ENCODE measurements at regions not wholly inside any gene's neighbourhood (a gene's known extent, or its start where the extent isn't known, plus 50 kb on each side); places are given as distances from the start of the nearest gene placed in this dataset.
A peak's percentile ranks its signal among the peaks of the same experiment; 100 is the strongest.
"Not testable (repeated sequence)": the region's sequence is repeated elsewhere in the genome, so short reads cannot be mapped to it uniquely, and the experiment has no call there.

DNA sequence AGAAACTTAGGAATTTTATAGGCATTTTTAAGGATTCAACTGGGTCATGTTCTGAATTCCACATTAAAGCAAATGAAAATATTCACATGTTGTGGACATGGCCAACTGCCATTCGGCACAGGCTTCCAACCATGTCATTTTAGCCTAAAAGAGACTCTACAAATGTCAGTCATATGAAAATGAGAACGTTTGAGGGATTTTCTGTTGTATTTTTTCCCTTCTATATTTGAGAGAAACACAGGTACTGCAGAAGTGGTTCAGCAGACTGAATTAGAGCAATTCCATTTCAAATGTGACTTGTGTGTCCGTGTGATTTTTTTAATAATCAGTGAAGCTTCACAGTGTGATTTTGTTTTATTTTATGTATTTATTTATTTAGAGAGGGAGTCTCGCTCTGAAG, 124.3 kb downstream of the TP53TG3F start:
- ATAC-seq; intact Hi-C loops (cut with DNase I); DNase-seq (ENCODE audit: low spot score): not testable (repeated sequence)

DNA sequence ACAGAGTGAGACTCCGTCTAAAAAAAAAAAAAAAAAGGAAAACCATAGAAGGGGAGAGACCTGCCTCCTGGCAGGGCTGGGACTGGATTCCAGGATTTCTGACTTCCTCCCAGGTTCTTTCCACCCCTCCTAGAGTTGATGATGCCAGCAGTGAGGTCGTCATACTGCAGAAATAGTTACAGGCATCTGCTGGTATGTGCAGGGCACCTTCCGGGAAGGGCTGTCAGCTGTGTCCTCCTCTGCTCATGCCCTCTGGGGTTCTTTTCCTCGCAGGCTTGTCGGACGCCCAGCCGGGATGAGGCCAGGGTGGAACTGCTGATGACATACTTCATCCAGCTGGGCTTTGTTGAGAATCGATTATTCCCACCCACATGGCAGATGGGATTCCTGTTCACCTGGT, 129.2 kb downstream of the TP53TG3F start:
- ATAC-seq; DNase-seq (ENCODE audit: low spot score); intact Hi-C loops (cut with DNase I): not testable (repeated sequence)

DNA sequence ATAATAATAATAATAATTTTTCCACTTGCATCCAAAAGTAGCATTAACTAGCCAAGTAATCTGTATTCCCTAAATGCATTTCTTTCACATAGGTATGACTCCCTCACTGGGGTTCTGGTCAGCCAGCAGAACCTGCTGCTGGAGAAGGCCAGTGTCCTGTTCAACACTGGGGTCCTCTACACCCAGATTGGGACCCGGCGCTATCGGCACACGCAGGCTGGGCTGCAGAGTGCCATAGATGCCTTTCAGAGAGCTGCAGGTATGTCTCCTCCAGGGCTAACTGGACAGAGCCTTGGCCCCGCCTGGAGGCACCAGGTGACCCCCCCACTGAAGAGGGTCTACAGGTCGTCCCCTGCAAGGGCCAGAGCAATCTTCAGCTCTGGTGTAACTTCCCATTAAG, 133.9 kb downstream of the TP53TG3F start:
- intact Hi-C loops (cut with DNase I); ATAC-seq; DNase-seq (ENCODE audit: low spot score): not testable (repeated sequence)

DNA sequence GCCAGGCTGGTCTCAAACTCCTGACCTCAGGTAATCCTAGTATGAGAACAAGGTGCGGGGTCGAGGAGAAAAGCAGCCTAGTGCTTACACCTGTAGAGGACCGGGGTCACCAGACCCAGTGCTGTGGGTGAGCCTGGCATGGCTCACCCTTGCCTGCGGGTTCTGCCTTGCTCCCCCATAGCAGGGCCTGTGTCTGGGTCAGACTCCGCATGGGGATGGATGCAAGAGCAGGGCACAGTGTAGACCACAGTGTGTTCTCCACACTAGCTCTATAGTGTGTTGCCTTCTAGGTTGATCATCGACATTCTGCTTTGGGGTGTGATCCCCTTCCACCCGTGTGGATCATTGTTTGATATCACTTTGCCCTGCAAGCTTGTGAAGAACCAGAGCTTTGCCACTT, 135.7 kb downstream of the TP53TG3F start:
- intact Hi-C loops (cut with DNase I); ATAC-seq; DNase-seq (ENCODE audit: low spot score): not testable (repeated sequence)

DNA sequence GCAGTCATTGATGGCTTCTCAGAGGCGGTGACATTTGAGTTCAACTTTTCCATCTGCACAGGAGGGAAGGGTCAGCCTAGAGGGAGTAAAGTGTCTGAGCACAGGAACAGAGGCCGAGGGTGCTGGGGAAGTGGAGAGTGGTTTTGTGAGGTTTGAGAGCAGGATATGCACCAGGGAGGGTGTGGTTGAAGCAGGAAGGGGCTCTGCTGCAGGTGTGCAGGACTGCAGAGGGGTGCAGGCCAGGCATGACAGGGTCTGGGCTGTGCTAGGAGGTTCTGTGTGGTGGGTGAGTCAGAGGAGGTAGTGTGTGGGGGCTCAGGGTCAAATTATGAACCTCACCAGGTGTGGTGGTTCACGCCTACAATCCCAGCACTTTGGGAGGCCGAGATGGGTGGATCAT, 141.6 kb downstream of the TP53TG3F start:
- ATAC-seq; intact Hi-C loops (cut with DNase I): not testable (repeated sequence)

DNA sequence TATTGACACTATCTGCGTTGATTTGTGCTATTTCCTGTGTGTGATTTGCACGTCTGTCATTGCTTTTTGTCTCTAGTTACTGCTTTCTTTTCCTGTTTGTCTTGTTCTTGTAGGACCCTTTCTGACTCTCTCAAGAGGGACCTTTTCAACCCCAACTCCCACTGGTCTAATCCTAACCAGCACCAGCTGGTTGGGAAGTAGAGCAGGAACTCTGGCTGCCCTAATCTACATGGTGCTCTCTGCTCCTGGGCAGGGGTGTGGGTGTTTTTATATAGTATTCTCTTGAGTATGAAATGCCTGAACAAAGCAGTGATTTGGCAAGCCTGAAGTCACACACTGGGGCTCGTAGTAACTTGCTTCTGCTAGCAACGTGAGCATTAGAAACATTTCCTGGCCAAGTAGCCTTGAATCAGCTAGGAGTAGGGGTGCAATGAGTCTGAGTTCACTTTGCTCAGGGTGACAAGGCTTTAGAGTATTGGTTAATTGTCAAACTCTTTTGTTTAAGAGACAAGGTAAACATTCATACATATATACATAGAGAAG, 164.2 kb downstream of the TP53TG3F start:
- intact Hi-C loops (cut with DNase I); DNase-seq (ENCODE audit: low spot score); ATAC-seq: not testable (repeated sequence)

More for the DNA sequence above, 141.6 kb downstream of the TP53TG3F start:
- not testable (repeated sequence) for DNase-seq (ENCODE audit: low spot score)

DNA sequence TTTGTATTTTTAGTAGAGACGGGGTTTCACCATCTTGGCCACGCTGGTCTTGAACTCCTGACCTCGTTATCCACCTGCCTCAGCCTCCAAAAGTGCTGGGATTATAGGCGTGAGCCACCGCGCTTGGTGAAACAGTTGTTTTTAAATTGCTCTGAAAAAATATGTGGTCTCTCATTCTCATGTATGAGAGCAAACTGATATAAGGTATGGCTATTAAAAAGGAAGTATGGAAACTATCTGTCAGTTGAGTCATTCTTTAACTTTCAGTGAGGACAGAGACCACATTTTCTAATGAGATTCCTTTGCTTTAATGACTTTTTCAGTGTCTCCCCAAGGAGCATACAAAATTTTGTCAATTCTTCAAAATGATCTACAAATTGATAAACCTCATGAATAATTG, 169.5 kb downstream of the TP53TG3F start:
- DNase-seq (ENCODE audit: low spot score); intact Hi-C loops (cut with DNase I); ATAC-seq: not testable (repeated sequence)

DNA sequence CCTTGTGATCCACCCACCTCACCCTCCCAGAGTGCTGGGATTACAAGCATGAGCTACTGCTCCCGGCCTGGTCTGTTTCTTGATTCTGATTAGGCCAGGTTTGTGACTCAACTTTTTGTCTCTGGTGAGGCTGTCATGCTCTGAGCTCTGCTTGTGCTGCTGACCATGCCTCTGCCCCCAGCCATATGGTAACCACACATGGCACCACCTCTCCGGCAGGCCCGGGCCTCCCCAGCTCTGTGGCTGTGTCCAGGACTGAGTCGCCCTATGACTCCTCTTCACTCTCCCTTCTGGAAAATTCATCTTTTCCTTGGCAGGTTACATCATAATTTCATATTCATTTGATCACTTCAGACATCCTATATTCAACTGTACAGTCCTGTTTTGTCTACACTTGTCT, 172.3 kb downstream of the TP53TG3F start:
- DNase-seq (ENCODE audit: low spot score); intact Hi-C loops (cut with DNase I); ATAC-seq: not testable (repeated sequence)

DNA sequence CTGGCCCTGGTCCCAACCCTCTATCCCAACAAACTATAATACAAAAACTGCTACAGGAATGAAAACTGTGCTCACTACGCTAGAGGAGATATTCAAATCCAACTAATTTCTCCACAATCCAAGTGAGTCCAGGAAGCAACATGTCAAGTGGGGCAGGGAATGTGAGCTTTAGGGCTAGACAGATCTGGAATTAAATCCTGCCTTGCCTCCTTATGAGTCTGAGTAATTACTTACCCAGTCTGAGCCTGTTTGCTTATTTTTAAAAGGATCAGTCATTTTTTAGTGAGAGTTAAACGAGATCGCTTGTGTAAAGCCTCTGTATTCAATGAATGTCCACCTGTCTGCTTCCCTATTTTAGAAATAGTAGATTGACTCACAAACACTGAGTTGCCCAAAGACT, 174.6 kb downstream of the TP53TG3F start:
- intact Hi-C loops (cut with DNase I); ATAC-seq; DNase-seq (ENCODE audit: low spot score): not testable (repeated sequence)

DNA sequence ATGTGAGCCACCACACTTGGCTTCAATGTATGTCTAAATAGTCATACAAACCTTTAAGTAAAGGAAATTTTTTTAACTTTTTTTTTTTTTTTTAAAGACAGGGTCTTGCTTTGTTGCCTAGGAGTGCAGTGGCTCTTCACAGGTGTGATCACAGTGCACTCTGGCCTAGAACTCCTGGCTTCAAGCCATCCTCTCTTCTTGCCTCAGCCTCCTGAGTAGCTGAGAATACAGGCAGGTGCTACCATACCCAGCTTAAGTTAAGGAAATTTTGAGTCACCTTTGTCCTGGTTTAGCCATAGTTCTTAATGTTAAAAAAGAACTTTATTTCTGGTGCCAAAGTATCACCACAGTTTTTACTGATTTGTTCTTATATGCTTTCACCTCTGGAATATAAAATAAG, 177.3 kb downstream of the TP53TG3F start:
- intact Hi-C loops (cut with DNase I); DNase-seq (ENCODE audit: low spot score); ATAC-seq: not testable (repeated sequence)

DNA sequence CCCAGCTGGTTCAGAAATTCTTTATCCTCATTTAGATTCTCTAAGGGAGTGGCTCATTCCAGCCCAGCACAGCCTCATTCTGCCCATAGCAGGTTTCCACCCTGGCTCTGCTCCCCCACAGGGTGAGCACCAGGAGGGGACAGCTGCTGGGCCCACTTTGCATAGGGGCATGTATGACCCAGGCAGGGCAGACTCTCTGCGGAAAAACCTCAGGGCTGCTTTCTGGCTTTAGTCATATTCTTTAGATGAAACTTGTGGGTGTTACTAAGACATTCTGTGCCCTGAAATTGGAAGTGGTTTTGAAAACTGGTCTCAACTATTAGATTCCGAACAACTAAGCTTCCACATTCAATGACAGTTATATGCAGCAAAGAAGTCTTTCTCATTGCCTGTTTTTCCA, 183.9 kb downstream of the TP53TG3F start:
- DNase-seq (ENCODE audit: low spot score); intact Hi-C loops (cut with DNase I); ATAC-seq: not testable (repeated sequence)

DNA sequence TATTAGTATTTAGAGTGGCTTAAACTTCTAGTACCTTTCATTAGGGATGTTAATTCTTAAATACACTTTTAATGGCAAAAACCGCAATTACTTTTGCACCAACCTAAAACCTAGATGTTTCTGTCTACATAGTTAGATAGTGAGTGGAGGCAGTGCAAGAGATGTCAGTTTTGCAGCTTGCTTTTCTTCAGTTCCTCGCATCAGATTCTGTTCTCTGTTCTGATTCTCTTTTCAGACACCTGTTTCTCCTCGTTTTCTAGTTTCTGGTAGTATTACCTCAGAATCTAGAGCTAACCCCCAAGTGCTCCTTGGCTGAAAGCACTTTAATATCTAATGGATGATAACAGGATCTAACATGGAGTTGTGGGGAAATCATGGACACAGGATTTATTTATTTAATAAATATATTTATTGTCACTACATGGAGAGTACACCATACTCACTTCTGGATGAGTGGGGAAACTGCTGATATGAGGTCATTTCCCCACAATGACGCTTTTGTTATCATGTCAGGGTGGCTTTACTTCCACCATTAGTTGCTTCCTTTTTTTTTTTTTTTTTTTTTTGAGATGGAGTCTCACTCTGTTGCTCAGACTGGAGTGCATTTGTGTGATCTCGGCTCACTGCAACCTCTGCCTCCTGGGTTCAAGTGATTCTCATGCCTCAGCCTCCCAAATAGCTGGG, 184.4 kb downstream of the TP53TG3F start:
- ATAC-seq; intact Hi-C loops (cut with DNase I); DNase-seq (ENCODE audit: low spot score): not testable (repeated sequence)

DNA sequence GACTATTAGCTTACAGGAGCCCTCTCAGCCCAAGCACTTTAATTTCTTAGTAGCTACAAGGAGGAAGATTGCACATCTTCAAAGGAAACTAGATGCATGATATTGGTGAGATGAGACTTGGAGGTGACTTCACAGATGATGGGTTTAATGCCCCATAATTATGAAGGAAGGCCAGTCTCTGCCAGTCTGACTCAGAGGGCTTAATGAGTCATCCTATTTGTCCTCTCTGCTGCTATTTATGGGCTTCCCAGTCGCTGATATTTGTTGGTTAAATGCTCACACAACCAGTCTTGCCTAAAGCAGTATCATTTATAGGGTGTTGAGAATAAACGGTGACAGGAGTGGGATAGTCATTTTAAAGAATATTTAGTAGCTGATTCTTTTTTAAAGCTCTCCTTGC, 187.0 kb downstream of the TP53TG3F start:
- DNase-seq (ENCODE audit: low spot score); ATAC-seq; intact Hi-C loops (cut with DNase I): not testable (repeated sequence)

DNA sequence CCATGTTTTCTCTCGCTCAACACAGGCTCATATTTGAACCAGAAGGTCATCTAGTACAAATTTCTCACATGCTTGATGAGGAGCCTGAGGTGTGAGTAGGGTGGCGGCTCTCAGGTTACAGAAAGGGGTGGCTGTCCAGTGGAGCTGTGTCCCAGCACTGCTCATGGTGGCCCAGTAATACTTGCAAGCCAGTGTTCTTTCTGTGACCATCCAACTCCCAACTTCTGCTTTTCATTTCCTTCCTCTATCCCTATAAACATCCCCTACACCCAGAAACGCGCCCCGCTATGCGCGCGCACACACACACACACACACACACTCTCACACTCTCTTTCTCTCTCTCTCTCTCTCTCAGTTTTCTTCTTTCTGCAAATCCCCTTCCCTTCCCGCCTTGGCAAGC, 196.3 kb downstream of the TP53TG3F start:
- peak; percentile 22 for ATAC-seq
- DNase-seq (ENCODE audit: low spot score); intact Hi-C loops (cut with DNase I): not testable (repeated sequence)

DNA sequence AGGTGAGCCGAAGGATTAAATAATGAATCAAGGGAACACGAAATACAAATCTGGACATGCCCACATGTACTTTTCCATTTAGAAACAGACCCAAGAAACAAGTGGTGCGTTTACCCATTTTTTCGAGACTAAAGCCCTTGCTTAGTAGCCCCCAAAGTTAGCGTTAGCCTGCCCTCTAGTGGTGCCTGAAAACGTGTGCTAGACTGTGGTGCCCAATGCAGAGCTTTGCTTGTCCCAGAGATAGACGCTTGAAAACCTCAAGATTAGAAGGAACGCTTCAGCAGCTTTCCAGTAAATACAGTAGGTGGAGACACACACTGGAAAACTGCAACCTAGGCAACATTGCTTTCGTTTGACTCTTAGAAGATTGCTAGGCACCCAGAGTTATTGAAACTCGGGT, 197.0 kb downstream of the TP53TG3F start:
- peak; percentile 78 for ATAC-seq

DNA sequence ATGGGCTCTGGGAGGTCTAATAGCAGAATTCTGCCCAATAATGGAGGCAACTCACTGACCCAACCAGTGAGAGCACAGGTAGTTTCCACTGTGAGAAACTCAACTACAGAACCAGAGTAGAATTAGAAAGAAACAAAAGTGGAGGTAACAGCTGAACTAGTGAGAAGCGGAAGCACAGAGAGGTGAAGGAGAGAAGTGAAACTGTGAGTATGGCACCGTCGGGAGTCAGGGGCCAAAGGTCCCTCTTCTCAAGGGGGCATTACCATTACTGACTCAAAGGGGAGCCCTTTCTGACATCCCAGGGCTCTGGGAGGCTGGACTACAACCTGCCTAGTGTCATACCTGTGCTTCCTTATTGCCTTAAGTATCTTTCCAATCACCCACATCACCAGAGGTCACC, 198.3 kb downstream of the TP53TG3F start:
- DNase-seq (ENCODE audit: low spot score): not testable (repeated sequence)

More for the DNA sequence above, 197.0 kb downstream of the TP53TG3F start:
- intact Hi-C loops (cut with DNase I); DNase-seq (ENCODE audit: low spot score): not testable (repeated sequence)

DNA sequence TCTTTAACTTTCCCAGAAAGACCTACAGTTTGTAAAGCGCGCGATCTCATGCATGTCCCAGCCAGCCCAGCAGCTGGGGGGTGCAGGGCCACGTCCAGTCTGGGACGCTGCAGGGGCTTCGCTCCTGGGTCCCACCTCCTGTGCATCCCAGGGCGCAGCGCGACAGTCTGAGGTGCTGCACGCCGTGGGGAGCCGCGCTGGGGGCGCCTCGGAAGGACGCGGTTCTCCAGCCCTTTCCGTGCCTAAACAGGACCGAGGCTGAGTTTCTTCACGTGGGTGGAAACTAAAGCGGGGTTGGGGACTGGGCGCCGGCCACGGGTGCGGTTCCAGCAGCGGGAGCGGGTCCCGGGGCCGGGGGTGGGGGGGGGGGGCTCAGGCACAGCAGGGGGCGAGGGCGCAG, 221.4 kb downstream of the TP53TG3F start:
- intact Hi-C loops (cut with DNase I); ATAC-seq; DNase-seq (ENCODE audit: low spot score): not testable (repeated sequence)

More for the DNA sequence above, 198.3 kb downstream of the TP53TG3F start:
- intact Hi-C loops (cut with DNase I); ATAC-seq: not testable (repeated sequence)

DNA sequence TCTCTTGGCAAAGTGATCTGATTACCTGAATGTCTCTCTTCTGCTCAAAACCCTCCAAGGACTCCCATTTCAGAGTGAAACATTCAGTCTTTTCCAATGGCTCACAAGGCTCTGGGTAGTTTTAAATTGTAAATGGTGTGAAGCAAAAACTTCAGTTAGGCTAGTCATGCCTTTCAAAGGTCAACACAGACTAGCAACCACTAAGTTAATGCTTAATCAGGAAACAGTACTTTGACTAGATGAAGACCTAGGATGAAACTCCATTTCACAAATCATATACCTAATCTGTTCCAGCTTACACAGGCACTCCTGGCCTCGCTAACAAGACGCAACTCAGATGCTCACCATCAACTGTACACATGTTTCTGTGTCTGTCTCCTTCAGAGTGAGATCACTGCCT, 240.9 kb downstream of the TP53TG3F start:
- ATAC-seq; intact Hi-C loops (cut with DNase I); DNase-seq (ENCODE audit: low spot score): not testable (repeated sequence)

DNA sequence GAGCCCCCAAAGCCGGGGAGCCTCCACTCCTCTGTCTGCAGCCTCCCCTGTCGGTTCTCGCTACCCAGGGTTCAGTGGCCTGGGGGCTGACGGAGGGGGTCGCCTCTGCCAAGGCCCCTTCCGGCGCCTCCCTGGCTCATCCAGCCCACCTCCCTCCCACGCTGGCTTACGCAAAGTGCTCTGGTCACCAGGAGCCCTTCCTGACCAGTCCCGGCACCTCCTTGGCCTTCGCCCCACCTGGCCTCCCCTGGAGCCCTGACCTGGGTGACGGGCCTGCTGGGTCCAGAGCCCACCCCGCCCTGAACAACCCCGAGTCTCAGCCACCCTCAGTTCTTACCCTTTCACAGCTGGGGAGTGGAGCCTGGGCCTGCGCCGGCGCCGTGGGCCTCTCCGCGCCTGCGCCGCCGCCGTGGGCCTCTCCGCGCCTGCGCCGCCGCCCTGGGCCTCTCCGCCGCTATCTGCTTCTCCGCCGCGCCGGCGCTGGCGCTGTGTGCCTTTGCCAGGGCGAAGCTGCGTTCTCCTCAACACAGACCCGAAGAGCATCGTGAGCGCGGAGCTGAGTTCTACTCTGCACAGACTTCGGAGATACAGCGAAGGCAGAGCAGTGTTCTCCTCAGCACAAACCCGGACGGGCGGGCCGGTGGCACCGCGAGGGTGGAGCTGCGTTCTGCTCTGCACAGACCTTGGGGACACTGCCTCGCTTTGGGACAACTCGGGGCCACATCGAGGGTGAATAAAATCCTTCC, 247.6 kb downstream of the TP53TG3F start:
- intact Hi-C loops (cut with DNase I); DNase-seq (ENCODE audit: low spot score): not testable (repeated sequence)
- ATAC-seq: peak; percentile 75

DNA sequence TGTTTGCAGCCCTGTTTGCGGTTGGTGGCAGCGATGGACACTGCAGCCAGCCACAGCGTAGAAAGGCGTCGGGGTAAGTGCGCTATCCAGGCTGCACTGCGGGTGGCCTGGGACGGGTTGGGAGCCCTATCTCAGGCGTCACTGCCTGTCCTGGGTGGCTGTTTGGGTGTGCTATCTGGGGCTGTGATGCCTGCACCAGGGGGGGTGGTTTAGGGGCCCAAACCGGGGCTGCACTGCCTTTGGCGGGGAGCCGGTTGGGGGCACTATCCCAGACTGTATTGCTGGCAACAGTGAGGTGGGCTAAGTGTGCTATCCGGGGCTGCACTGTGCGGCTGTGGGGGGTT, 248.2 kb downstream of the TP53TG3F start:
- intact Hi-C loops (cut with DNase I); DNase-seq (ENCODE audit: low spot score); ATAC-seq: not testable (repeated sequence)

All from sciatic nerve (tissue), 2 donors.